ENCODE measurements at regions not wholly inside any gene's neighbourhood (a gene's known extent, or its start where the extent isn't known, plus 50 kb on each side); places are given as distances from the start of the nearest gene placed in this dataset.

GRCh38 chr6:155974811-155975323, 519.2 kb upstream of the NOX3 start:
- H3K79me2 ChIP-seq (replicated peaks; ENCODE audit: insufficient read depth, low read length): no peaks in the 10 kb centered on the region
- no peak for TF ChIP-seq CTCF (IDR thresholded peaks at IDR 0.05; ENCODE audit: poor library complexity, severe bottlenecking)
- peak; percentile 81 for TF ChIP-seq REST (IDR thresholded peaks at IDR 0.05; ENCODE audit: borderline replicate concordance)
- no peak overlapping the region for H2AFZ ChIP-seq (ENCODE audit: low read depth, low read length)
- H3K9ac ChIP-seq (ENCODE audit: low read length): no peak overlapping the region
- H3K4me2 ChIP-seq (ENCODE audit: low read length): no peak overlapping the region
- H3K4me3 ChIP-seq (ENCODE audit: low read length): no peak overlapping the region
- H3F3A ChIP-seq (ENCODE audit: insufficient read depth, low read length, poor library complexity, severe bottlenecking): no peaks in the 10 kb centered on the region
- no peaks in the 10 kb centered on the region for H3K9me3 ChIP-seq (ENCODE audit: low read length)
- H3K27me3 ChIP-seq (ENCODE audit: insufficient read depth, low read depth, low read length): no peaks in the 10 kb centered on the region
- peak overlapping the region; percentile 23 for H3K27ac ChIP-seq (ENCODE audit: low read length)
- no peaks in the 10 kb centered on the region for H4K20me1 ChIP-seq (ENCODE audit: insufficient read depth)
- no peaks in the 10 kb centered on the region for H3K9me2 ChIP-seq (ENCODE audit: insufficient read depth, low read length)
- no peaks in the 10 kb centered on the region for H3K36me3 ChIP-seq (ENCODE audit: insufficient read depth, low read length)

- Histone ChIP-seq H3K27ac (ENCODE audit: low read length) (no peak overlapping the region), H4K20me1 (ENCODE audit: insufficient read depth) (no peaks in the 10 kb centered on the region), H2AFZ (ENCODE audit: low read depth, low read length) (no peak overlapping the region), H3K36me3 (ENCODE audit: insufficient read depth, low read length) (no peaks in the 10 kb centered on the region), H3K9ac (ENCODE audit: low read length) (no peak overlapping the region), H3F3A (ENCODE audit: insufficient read depth, low read length, poor library complexity, severe bottlenecking) (no peaks in the 10 kb centered on the region), H3K4me2 (ENCODE audit: low read length) (no peak overlapping the region), H3K9me3 (ENCODE audit: low read length) (no peaks in the 10 kb centered on the region), H3K79me2 (replicated peaks; ENCODE audit: insufficient read depth, low read length) (no peaks in the 10 kb centered on the region), H3K27me3 (ENCODE audit: insufficient read depth, low read depth, low read length) (no peaks in the 10 kb centered on the region), H3K9me2 (ENCODE audit: insufficient read depth, low read length) (no peaks in the 10 kb centered on the region), H3K4me3 (ENCODE audit: low read length) (no peak overlapping the region)
- TF ChIP-seq CTCF (IDR thresholded peaks at IDR 0.05; ENCODE audit: poor library complexity, severe bottlenecking) (no peak), TAF1 (IDR thresholded peaks at IDR 0.05; ENCODE audit: low read depth) (no peak), EP300 (conservative IDR thresholded peaks at IDR 0.05; ENCODE audit: poor library complexity, severe bottlenecking) (no peak), MXI1 (conservative IDR thresholded peaks at IDR 0.05; ENCODE audit: poor library complexity, severe bottlenecking) (no peak), SMC3 (conservative IDR thresholded peaks at IDR 0.05; ENCODE audit: poor library complexity) (no peak)
These were observed 518.7 kb upstream of the NOX3 start for GRCh38 chr6:155974359-155974758.

Data from neural cell (in vitro differentiated cells).